Endothelial cell (in vitro differentiated cells): ENCODE measurements at regions not wholly inside any gene's neighbourhood (a gene's known extent, or its start where the extent isn't known, plus 50 kb on each side); places are given as distances from the start of the nearest gene placed in this dataset.

ENCODE experiments used
- DNase-seq: peaks from one replicate; pipeline ENCODE4 v3.0.0; 2021; ENCODE audit warnings: low spot score
- H3K27ac Mint-ChIP-seq: one replicate; pipeline ENCODE4 v1.8.0; 2021; ENCODE audit warnings: mixed read lengths, inconsistent platforms; ENCODE audit not compliant: unreplicated experiment
- H3K27me3 Mint-ChIP-seq: one replicate; pipeline ENCODE4 v1.8.0; 2021; ENCODE audit warnings: mild to moderate bottlenecking, moderate library complexity, mixed read lengths, inconsistent platforms; ENCODE audit not compliant: unreplicated experiment
- H3K36me3 Mint-ChIP-seq: one replicate; pipeline ENCODE4 v1.8.0; 2021; ENCODE audit warnings: mild to moderate bottlenecking, low read depth, mixed read lengths, inconsistent platforms; ENCODE audit not compliant: unreplicated experiment
- H3K4me1 Mint-ChIP-seq: one replicate; pipeline ENCODE4 v1.8.0; 2021; ENCODE audit warnings: mild to moderate bottlenecking, mixed read lengths, inconsistent platforms; ENCODE audit not compliant: unreplicated experiment
- H3K4me3 Mint-ChIP-seq: one replicate; pipeline ENCODE4 v1.8.0; 2021; ENCODE audit warnings: mild to moderate bottlenecking, mixed read lengths, inconsistent platforms; ENCODE audit not compliant: unreplicated experiment
- H3K9me3 Mint-ChIP-seq: one replicate; pipeline ENCODE4 v1.8.0; 2021; ENCODE audit warnings: mixed read lengths, inconsistent platforms; ENCODE audit not compliant: unreplicated experiment
- TF ChIP-seq, protein P1 (sequence below): fragments of 200-600 bp; sonication (generic); IDR thresholded peaks from one replicate; pipeline ENCODE4 v1.5.0; 2021; ENCODE audit warnings: antibody characterized with exemption; ENCODE audit not compliant: unreplicated experiment

DNA sequence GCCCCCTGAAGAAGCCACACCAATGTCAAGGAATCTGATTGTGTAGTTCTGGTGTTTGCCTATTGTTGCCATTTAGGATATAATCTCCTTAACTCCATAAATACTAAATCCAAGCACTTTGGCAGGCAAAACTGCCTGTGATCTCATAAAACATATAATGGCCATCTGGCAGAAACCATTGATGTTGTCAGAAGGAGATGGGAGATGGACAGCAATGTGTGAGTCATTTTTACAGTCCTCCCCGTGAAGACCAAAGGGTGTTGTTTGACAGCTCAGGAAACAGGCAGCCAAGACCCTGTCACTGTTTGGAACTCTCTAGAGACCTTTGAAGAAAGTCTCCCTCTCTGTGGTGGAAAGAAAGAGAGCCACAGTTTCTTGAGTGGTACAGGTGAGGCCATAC is 454.1 kb downstream of the HS3ST3B1 start:
- no peak overlapping the region for H3K4me3 Mint-ChIP-seq

DNA sequence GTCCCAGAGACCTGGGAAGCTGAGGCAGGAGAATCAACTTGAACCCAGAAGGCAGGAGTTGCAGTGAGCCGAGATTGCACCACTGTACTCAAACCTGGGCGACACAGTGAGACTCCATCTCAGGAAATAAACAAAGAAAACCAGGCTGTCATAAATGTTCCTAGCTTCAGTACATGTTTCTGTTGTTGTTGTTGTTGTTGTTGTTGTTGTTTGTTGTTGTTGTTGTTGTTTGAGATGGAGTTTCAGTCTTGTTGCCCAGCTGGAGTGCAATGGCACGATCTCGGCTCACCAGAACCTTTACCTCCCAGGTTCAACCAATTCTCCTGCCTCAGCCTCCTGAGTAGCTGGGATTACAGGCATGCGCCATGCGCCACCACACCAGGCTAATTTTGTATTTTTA is 452.5 kb downstream of the HS3ST3B1 start:
- H3K36me3 Mint-ChIP-seq, result peaks cover 4% of the 10 kb centered on the region
- H3K27me3 Mint-ChIP-seq, result peaks cover 1% of the 10 kb centered on the region
- no peaks in the 10 kb centered on the region for H3K9me3 Mint-ChIP-seq
- DNase-seq, result no peak
- TF ChIP-seq, protein P1, sequence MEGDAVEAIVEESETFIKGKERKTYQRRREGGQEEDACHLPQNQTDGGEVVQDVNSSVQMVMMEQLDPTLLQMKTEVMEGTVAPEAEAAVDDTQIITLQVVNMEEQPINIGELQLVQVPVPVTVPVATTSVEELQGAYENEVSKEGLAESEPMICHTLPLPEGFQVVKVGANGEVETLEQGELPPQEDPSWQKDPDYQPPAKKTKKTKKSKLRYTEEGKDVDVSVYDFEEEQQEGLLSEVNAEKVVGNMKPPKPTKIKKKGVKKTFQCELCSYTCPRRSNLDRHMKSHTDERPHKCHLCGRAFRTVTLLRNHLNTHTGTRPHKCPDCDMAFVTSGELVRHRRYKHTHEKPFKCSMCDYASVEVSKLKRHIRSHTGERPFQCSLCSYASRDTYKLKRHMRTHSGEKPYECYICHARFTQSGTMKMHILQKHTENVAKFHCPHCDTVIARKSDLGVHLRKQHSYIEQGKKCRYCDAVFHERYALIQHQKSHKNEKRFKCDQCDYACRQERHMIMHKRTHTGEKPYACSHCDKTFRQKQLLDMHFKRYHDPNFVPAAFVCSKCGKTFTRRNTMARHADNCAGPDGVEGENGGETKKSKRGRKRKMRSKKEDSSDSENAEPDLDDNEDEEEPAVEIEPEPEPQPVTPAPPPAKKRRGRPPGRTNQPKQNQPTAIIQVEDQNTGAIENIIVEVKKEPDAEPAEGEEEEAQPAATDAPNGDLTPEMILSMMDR, result no peak
- no peak overlapping the region for H3K27ac Mint-ChIP-seq
- H3K4me1 Mint-ChIP-seq, result no peaks in the 10 kb centered on the region
- H3K4me3 Mint-ChIP-seq, result no peak overlapping the region

More for the DNA sequence above, 454.1 kb downstream of the HS3ST3B1 start:
- Mint-ChIP-seq H3K9me3 (no peaks in the 10 kb centered on the region), H3K27me3 (peaks cover 1% of the 10 kb centered on the region), H3K36me3 (peaks cover 4% of the 10 kb centered on the region), H3K4me1 (no peaks in the 10 kb centered on the region), H3K27ac (no peak overlapping the region)
- DNase-seq, result no peak
- TF ChIP-seq, protein P1, result no peak

DNA sequence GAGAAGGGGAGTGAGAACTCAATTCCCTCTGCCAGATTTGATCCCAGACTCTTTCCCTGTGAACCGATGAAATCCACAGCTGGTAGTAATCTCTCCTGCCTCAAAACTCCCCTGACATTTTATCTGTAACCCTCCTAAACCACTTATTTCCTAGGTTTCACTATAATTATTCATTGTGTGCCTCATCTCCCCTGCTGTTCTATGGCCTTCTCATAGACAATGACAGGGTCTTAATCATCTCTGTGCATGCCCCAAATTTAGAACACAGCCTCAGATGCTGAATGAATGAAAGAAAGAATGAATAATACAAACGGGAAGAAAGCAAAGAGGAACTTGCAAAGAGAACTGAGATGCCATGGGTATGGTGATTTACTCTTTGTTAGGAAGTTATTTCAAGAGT is 451.1 kb downstream of the HS3ST3B1 start:
- Mint-ChIP-seq H3K27ac (no peak overlapping the region), H3K36me3 (peaks cover 4% of the 10 kb centered on the region), H3K4me3 (no peak overlapping the region), H3K27me3 (no peaks in the 10 kb centered on the region), H3K9me3 (no peaks in the 10 kb centered on the region), H3K4me1 (no peaks in the 10 kb centered on the region)
- no peak for DNase-seq
- TF ChIP-seq, protein P1, result no peak

DNA sequence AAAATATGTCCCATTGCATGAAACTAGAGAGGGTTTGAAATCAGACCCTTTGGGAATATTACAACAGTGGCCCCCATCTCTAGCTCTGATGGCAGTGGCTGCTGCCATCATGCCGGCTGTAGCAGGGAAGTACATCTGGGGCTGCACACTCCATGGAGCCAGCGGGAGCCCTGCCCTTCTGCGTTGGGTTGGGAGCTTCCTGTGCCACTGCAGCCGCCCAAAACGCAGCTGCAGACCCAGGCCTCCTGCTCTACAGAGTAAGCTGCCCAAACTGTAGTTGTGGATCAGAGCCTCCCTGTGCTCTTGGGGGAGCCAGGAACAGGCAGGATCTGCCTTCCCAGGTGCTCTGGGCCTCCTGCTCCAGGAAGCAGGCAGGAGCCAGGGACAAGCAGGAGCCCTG is 450.0 kb downstream of the HS3ST3B1 start:
- Mint-ChIP-seq H3K27ac (no peak overlapping the region), H3K27me3 (no peaks in the 10 kb centered on the region), H3K36me3 (peaks cover 4% of the 10 kb centered on the region), H3K9me3 (no peaks in the 10 kb centered on the region), H3K4me3 (no peak overlapping the region), H3K4me1 (no peaks in the 10 kb centered on the region)
- TF ChIP-seq, protein P1, result no peak
- no peak for DNase-seq

DNA sequence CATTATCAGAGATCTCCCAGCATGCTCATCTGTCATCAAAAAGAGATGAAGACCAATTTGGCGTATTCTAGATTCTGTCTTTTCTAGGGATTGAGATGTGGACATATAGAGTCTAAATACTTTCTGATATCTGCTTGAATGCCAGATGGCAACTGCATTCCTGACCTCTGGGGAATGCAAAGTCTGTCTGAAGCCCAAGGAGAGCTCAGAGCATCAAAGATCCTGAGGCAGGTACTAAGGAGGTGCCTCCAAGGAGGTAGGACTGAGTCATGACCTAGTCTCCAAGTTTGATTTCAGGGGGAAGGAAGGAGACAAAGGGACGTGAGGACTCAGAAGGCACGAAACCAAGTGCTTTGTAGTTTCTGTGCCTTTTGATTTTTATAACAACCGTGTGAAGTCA is 448.4 kb downstream of the HS3ST3B1 start:
- H3K27ac Mint-ChIP-seq, result no peak overlapping the region
- no peak overlapping the region for H3K4me3 Mint-ChIP-seq
- TF ChIP-seq, protein P1, result no peak
- DNase-seq, result no peak
- H3K4me1 Mint-ChIP-seq, result no peaks in the 10 kb centered on the region
- H3K9me3 Mint-ChIP-seq, result no peaks in the 10 kb centered on the region
- H3K27me3 Mint-ChIP-seq, result no peaks in the 10 kb centered on the region
- peaks cover 4% of the 10 kb centered on the region for H3K36me3 Mint-ChIP-seq
